H9 (cell line): ENCODE measurements at regions not wholly inside any gene's neighbourhood (a gene's known extent, or its start where the extent isn't known, plus 50 kb on each side); places are given as distances from the start of the nearest gene placed in this dataset.

Experiments used
- DNase-seq: peaks from one replicate; pipeline ENCODE4 v3.0.0-alpha.2; 2017
- H2AFZ ChIP-seq: one replicate; pipeline ENCODE4 v1.6.1; 2013; ENCODE audit warnings: mild to moderate bottlenecking, low read length, control low read depth, moderate library complexity
- H2AK5ac ChIP-seq: 2 replicates; pipeline ENCODE4 v1.6.1; 2013; ENCODE audit warnings: low read length, control low read depth, mixed read lengths; ENCODE audit not compliant: insufficient read length
- H2BK120ac ChIP-seq: one replicate; pipeline ENCODE4 v1.6.1; 2013; ENCODE audit warnings: low read depth, mild to moderate bottlenecking, low read length, control low read depth, inconsistent platforms; ENCODE audit not compliant: poor library complexity, severe bottlenecking
- H2BK12ac ChIP-seq: 2 replicates; pipeline ENCODE4 v1.6.1; 2013; ENCODE audit warnings: low read length, control low read depth, mixed read lengths, low read depth; ENCODE audit not compliant: insufficient read length
- H2BK15ac ChIP-seq: 2 replicates; pipeline ENCODE4 v1.6.1; 2013; ENCODE audit warnings: low read depth, low read length, control low read depth
- H2BK20ac ChIP-seq: one replicate; pipeline ENCODE4 v1.6.1; 2013; ENCODE audit warnings: low read depth, mild to moderate bottlenecking, low read length, control low read depth, inconsistent platforms; ENCODE audit not compliant: poor library complexity, severe bottlenecking
- H2BK5ac ChIP-seq: 2 replicates; pipeline ENCODE4 v1.6.1; 2013; ENCODE audit warnings: low read length, control low read depth, mixed read lengths; ENCODE audit not compliant: insufficient read length
- H3K14ac ChIP-seq: 2 replicates; pipeline ENCODE4 v1.6.1; 2013; ENCODE audit warnings: low read length, control low read depth; ENCODE audit not compliant: insufficient read depth
- H3K18ac ChIP-seq: 2 replicates; pipeline ENCODE4 v1.6.1; 2013; ENCODE audit warnings: low read depth, mild to moderate bottlenecking, mixed read lengths, low read length, control low read depth; ENCODE audit not compliant: insufficient read length
- H3K23ac ChIP-seq: 2 replicates; pipeline ENCODE4 v1.6.1; 2013; ENCODE audit warnings: low read length, control low read depth, mixed read lengths, low read depth; ENCODE audit not compliant: insufficient read length
- H3K23me2 ChIP-seq: 2 replicates; pipeline ENCODE4 v1.6.1; 2013; ENCODE audit warnings: low read depth, mild to moderate bottlenecking, mixed read lengths, low read length, control low read depth; ENCODE audit not compliant: insufficient read length, poor library complexity, severe bottlenecking
- H3K27ac ChIP-seq: 2 replicates; pipeline ENCODE4 v1.5.1; 2013; ENCODE audit warnings: low read length, control low read depth, mixed read lengths, low read depth; ENCODE audit not compliant: insufficient read length
- H3K27me3 ChIP-seq: 2 replicates; pipeline ENCODE4 v1.6.1; 2013; ENCODE audit warnings: low read length, control low read depth, inconsistent platforms; ENCODE audit not compliant: insufficient read depth
- H3K4ac ChIP-seq: 2 replicates; pipeline ENCODE4 v1.6.1; 2013; ENCODE audit warnings: low read depth, mild to moderate bottlenecking, control low read depth, inconsistent platforms, low read length, moderate library complexity
- H3K4me1 ChIP-seq: 2 replicates; pipeline ENCODE4 v1.6.1; 2013; ENCODE audit warnings: low read length, control low read depth, inconsistent platforms; ENCODE audit not compliant: insufficient read depth
- H3K4me2 ChIP-seq: 2 replicates; pipeline ENCODE4 v1.6.1; 2013; ENCODE audit warnings: low read length, control low read depth, mixed read lengths; ENCODE audit not compliant: insufficient read length, insufficient read depth
- H3K56ac ChIP-seq: 2 replicates; pipeline ENCODE4 v1.6.1; 2013; ENCODE audit warnings: low read depth, mild to moderate bottlenecking, mixed read lengths, low read length, control low read depth; ENCODE audit not compliant: insufficient read length
- H3K79me1 ChIP-seq: 2 replicates; pipeline ENCODE4 v1.6.1; 2013; ENCODE audit warnings: low read depth, mild to moderate bottlenecking, moderate library complexity, low read length, control low read depth, inconsistent platforms; ENCODE audit not compliant: insufficient read depth, poor library complexity, severe bottlenecking
- H3K79me2 ChIP-seq: 2 replicates; pipeline ENCODE4 v1.6.1; 2013; ENCODE audit warnings: low read length, control low read depth, inconsistent platforms; ENCODE audit not compliant: insufficient read depth
- H3K9ac ChIP-seq: 2 replicates; pipeline ENCODE4 v1.6.1; 2013; ENCODE audit warnings: low read length, control low read depth, mixed read lengths; ENCODE audit not compliant: insufficient read length; ENCODE audit errors: extremely low read depth
- H3K9me3 ChIP-seq: one replicate; pipeline ENCODE4 v1.6.1; 2013; ENCODE audit warnings: low read depth, low read length, inconsistent platforms; ENCODE audit not compliant: control insufficient read depth
- H3T11ph ChIP-seq: one replicate; pipeline ENCODE4 v1.6.1; 2013; ENCODE audit warnings: mild to moderate bottlenecking, low read length, control low read depth, inconsistent platforms
- H4K20me1 ChIP-seq: one replicate; pipeline ENCODE4 v1.6.1; 2013; ENCODE audit not compliant: control insufficient read depth, insufficient read length, insufficient read depth
- H4K5ac ChIP-seq: 2 replicates; pipeline ENCODE4 v1.6.1; 2013; ENCODE audit warnings: low read depth, mild to moderate bottlenecking, mixed read lengths, low read length, control low read depth; ENCODE audit not compliant: insufficient read length
- H4K8ac ChIP-seq: replicated peaks from 2 replicates; pipeline ENCODE4 v1.6.1; 2013; ENCODE audit warnings: low read length, control low read depth, mixed read lengths, low read depth; ENCODE audit not compliant: insufficient read length
- H4K91ac ChIP-seq: 2 replicates; pipeline ENCODE4 v1.6.1; 2013; ENCODE audit warnings: low read depth, mild to moderate bottlenecking, moderate library complexity, mixed read lengths, low read length, control low read depth; ENCODE audit not compliant: insufficient read length
- H3K27ac Mint-ChIP-seq, 3 experiments: 2 replicates in 2 of 3; 3 replicates in 1 of 3; pipeline ENCODE4 v1.8.0; 2020 to 2021; ENCODE audit warnings: mixed read lengths in 3 of 3, mild to moderate bottlenecking in 1 of 3, moderate library complexity in 1 of 3
- H3K27me3 Mint-ChIP-seq: 2 replicates; pipeline ENCODE4 v1.8.0; 2021; ENCODE audit warnings: low read depth, mild to moderate bottlenecking, moderate library complexity, mixed read lengths
- H3K36me3 Mint-ChIP-seq, 3 experiments: 2 replicates in 2 of 3; 3 replicates in 1 of 3; pipeline ENCODE4 v1.8.0; 2020 to 2021; ENCODE audit warnings: low read depth in 3 of 3, mixed read lengths in 3 of 3; ENCODE audit not compliant: insufficient read depth in 1 of 3
- H3K4me1 Mint-ChIP-seq, 2 experiments: 2 replicates each; pipeline ENCODE4 v1.8.0; 2020; ENCODE audit warnings: mixed read lengths in 2 of 2
- H3K4me3 Mint-ChIP-seq, 2 experiments: 2 replicates in 1 of 2; 3 replicates in 1 of 2; pipeline ENCODE4 v1.8.0; 2020 to 2021; ENCODE audit warnings: mild to moderate bottlenecking in 2 of 2, mixed read lengths in 2 of 2, moderate library complexity in 1 of 2
- H3K9me3 Mint-ChIP-seq, 2 experiments: 2 replicates in 1 of 2; 3 replicates in 1 of 2; pipeline ENCODE4 v1.8.0; 2020; ENCODE audit warnings: mild to moderate bottlenecking in 2 of 2, mixed read lengths in 2 of 2, moderate library complexity in 1 of 2
- CTCF ChIP-seq: fragments of 200-600 bp; sonication (generic); conservative IDR thresholded peaks from 3 replicates; pipeline ENCODE4 v1.8.0; 2021; ENCODE audit warnings: antibody characterized with exemption, mild to moderate bottlenecking
- WGBS: extraction: QIAGEN DNeasy Blood & Tissue Kit; methylation state at CpG from one replicate; pipeline ENCODE4 v1.1.7; 2013; ENCODE audit warnings: missing lambda C conversion rate, low lambda C conversion rate, mixed read lengths; ENCODE audit not compliant: insufficient read length; ENCODE audit errors: extremely low coverage; 5-methylcytosine and 5-hydroxymethylcytosine counted together

GRCh38 chr4:36815536-36815935, 429.0 kb upstream of the NWD2 start:
- WGBS, result no CpG with 5 or more reads among the region's 4 CpGs
- H3K27me3 ChIP-seq, result no peaks in the 10 kb centered on the region
- H3K9me3 ChIP-seq, result no peaks in the 10 kb centered on the region
- no peak overlapping the region for H2AK5ac ChIP-seq
- H3K4me1 Mint-ChIP-seq, result peaks cover 30 to 32% of the 10 kb centered on the region in 2 experiments
- no peak overlapping the region for H3K56ac ChIP-seq
- no peak overlapping the region for H4K91ac ChIP-seq
- no peak overlapping the region for H2BK20ac ChIP-seq
- H3K27me3 Mint-ChIP-seq, result no peaks in the 10 kb centered on the region
- peaks cover 7% of the 10 kb centered on the region for H3K4me1 ChIP-seq
- no peak for TF ChIP-seq CTCF
- H3K14ac ChIP-seq, result no peak overlapping the region
- no peak for DNase-seq
- H2AFZ ChIP-seq, result no peak overlapping the region
- no peaks in the 10 kb centered on the region for H3K79me1 ChIP-seq
- no peak overlapping the region for H4K5ac ChIP-seq
- no peak overlapping the region for H3K27ac Mint-ChIP-seq
- no peak overlapping the region for H3K4ac ChIP-seq
- H4K8ac ChIP-seq, result no peak overlapping the region
- no peak overlapping the region for H2BK12ac ChIP-seq
- H3K23ac ChIP-seq, result no peak overlapping the region
- H2BK15ac ChIP-seq, result no peak overlapping the region
- H3K18ac ChIP-seq, result no peak overlapping the region
- peaks cover 6 to 12% of the 10 kb centered on the region in 2 experiments; a peak in 4 of 5 replicates for H3K9me3 Mint-ChIP-seq
- peaks cover 0 to 11% (median 4%) of the 10 kb centered on the region in 3 experiments; a peak in 4 of 7 replicates for H3K36me3 Mint-ChIP-seq
- no peak overlapping the region for H3T11ph ChIP-seq
- H3K4me3 Mint-ChIP-seq, result no peak overlapping the region; a peak in 1 of 5 replicates
- no peak overlapping the region for H3K27ac ChIP-seq
- no peaks in the 10 kb centered on the region for H3K23me2 ChIP-seq
- H4K20me1 ChIP-seq, result no peaks in the 10 kb centered on the region
- no peak overlapping the region for H2BK5ac ChIP-seq
- no peak overlapping the region for H3K4me2 ChIP-seq
- H3K79me2 ChIP-seq, result no peaks in the 10 kb centered on the region
- H3K9ac ChIP-seq, result no peak overlapping the region
- no peak overlapping the region for H2BK120ac ChIP-seq
